Stimulated activated CD8-positive, alpha-beta memory T cell treated with anti-CD3 and anti-CD28 coated beads, Interleukin-4, amount 100 ng/mL, for 48 hours (primary cell): ENCODE measurements at regions not wholly inside any gene's neighbourhood (a gene's known extent, or its start where the extent isn't known, plus 50 kb on each side); places are given as distances from the start of the nearest gene placed in this dataset.
"Not testable (repeated sequence)": the region's sequence is repeated elsewhere in the genome, so short reads cannot be mapped to it uniquely, and the experiment has no call there.

Experiments
- DNase-seq: peaks from one replicate; pipeline ENCODE4 v3.0.0-alpha.2; 2020

DNA sequence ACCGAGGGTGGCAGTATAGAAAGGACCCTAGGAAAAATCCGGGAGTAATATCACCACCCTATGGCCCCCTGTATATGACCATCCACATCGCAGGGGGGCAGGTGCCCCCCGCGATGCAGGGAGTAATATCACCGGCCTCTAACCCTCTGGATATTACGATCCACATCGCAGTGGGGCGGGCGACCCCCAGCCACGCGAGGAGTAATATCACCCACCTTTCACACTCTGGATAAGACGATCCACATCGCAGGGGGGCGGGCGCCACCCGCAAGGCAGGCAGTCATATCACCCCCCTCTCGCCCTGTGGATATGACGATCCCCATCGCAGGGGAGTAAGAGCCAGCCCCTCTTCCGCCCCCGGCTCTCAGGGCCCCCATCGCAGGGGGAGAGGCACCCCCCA lies 76.7 kb upstream of the RUBCNL start:
- DNase-seq, result no peak

DNA sequence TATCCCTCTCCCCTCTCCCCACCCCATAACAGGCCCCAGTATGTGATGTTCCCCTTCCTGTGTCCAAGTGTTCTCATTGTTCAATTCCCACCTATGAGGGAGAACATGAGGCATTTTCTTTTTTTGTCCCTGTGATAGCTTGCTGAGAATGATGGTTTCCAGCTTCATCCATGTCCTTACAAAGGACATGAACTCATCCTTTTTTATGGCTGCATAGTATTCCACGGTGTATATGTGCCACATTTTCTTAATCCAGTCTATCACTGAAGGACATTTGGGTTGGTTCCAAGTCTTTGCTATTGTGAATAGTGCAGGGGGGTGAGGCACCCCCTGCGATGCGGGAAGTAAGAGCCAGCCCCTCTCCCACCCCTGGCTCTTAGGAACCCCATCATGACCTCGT lies 73.2 kb upstream of the RUBCNL start:
- DNase-seq, result not testable (repeated sequence)

DNA sequence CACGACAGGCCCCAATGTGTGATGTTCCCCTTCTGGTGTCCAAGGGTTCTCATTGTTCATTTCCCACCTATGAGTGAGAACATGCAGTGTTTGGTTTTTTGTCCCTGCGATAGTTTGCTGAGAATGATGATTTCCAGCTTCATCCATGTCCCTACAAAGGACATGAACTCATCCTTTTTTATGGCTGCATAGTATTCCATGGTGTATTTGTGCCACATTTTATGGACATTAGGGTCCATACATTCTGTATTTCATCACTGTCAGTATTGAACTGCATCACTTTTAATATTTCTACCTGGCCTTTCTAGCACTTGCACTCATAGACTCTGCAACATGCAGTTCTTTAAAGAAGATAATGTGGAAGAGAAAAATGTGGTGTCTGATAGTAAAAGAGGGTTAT lies 70.2 kb upstream of the RUBCNL start:
- DNase-seq, result not testable (repeated sequence)

GRCh38 chr13:46455924-46456323 lies 68.9 kb upstream of the RUBCNL start:
- DNase-seq, result peak; percentile 33

GRCh38 chr13:46451145-46451544 lies 64.1 kb upstream of the RUBCNL start:
- DNase-seq, result not testable (repeated sequence)

- not testable (repeated sequence) for DNase-seq
Measured at GRCh38 chr13:46449949-46450348, 62.9 kb upstream of the RUBCNL start.

- DNase-seq, result not testable (repeated sequence)
Measured at GRCh38 chr13:46448148-46448547, 61.1 kb upstream of the RUBCNL start.

DNA sequence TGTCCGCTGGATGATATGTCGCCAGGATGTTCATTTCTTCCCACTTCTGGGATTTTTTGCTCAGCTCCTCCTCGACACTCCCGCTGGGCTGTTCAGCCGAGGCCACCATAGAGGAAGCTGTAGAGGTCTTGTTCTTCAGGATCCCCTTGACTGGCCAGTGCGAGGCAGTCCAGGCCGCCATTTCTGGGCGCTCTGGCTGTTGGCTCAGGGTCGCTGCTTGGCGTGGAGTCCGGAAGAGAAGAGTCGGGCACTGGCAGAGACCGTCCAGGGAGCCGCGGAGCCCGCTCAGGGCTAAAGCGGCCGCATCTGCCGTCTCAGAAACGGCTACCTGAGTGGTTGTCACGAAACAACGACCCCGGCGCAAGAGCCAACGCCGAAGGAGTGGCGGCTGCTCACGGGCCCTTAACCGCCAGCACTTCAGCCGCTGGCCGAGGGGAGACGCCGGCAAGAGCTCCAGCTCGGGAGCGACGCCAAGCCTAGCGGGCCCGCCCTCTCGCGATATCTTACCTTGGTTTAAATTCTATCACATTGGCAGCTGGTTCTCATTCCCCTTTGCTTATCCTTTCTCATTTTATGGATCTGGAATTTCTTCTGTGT lies 50.9 kb upstream of the RUBCNL start:
- DNase-seq, result not testable (repeated sequence)
